ENCODE measurements at regions not wholly inside any gene's neighbourhood (a gene's known extent, or its start where the extent isn't known, plus 50 kb on each side); places are given as distances from the start of the nearest gene placed in this dataset.

DNA sequence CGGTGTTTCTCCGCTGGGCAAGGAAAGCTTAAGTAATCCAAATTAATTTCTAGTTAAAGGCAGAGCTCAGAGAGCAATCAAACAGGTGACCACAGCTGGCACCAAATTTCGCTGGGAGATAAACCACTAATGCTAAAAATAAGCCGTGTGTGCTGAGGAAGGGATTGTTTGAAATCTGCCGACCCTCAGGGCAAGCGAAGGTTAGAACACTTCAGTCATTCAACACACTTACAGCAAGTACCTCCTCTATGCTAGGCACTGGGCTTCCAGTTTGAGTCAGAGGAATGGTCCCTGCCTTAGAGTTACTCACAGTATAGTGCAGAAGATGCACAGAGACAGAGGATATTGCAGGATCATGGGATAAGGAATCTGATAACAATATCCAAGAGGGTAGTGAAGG is 467.9 kb upstream of the PODXL start:
- TF ChIP-seq, protein P1, sequence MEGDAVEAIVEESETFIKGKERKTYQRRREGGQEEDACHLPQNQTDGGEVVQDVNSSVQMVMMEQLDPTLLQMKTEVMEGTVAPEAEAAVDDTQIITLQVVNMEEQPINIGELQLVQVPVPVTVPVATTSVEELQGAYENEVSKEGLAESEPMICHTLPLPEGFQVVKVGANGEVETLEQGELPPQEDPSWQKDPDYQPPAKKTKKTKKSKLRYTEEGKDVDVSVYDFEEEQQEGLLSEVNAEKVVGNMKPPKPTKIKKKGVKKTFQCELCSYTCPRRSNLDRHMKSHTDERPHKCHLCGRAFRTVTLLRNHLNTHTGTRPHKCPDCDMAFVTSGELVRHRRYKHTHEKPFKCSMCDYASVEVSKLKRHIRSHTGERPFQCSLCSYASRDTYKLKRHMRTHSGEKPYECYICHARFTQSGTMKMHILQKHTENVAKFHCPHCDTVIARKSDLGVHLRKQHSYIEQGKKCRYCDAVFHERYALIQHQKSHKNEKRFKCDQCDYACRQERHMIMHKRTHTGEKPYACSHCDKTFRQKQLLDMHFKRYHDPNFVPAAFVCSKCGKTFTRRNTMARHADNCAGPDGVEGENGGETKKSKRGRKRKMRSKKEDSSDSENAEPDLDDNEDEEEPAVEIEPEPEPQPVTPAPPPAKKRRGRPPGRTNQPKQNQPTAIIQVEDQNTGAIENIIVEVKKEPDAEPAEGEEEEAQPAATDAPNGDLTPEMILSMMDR (conservative IDR thresholded peaks at IDR 0.05; ENCODE audit: low read depth, low read length) = no peak
- no peak for TF ChIP-seq MXI1 (IDR thresholded peaks at IDR 0.05; ENCODE audit: borderline replicate concordance, low read depth, low read length)
- no peak for TF ChIP-seq FOS (IDR thresholded peaks at IDR 0.05; ENCODE audit: low read depth, low read length)
- TF ChIP-seq RAD21 (IDR thresholded peaks at IDR 0.05; ENCODE audit: low read length) = no peak
- no peak for TF ChIP-seq MAFK (IDR thresholded peaks at IDR 0.05; ENCODE audit: low read depth, low read length)
- no peak for TF ChIP-seq BHLHE40 (IDR thresholded peaks at IDR 0.05; ENCODE audit: low read depth, low read length)
- TF ChIP-seq POLR2A (IDR thresholded peaks at IDR 0.05; ENCODE audit: low read depth, low read length) = no peak
- TF ChIP-seq RCOR1 (IDR thresholded peaks at IDR 0.05; ENCODE audit: insufficient replicate concordance, low read length) = no peak
- TF ChIP-seq, protein P2, sequence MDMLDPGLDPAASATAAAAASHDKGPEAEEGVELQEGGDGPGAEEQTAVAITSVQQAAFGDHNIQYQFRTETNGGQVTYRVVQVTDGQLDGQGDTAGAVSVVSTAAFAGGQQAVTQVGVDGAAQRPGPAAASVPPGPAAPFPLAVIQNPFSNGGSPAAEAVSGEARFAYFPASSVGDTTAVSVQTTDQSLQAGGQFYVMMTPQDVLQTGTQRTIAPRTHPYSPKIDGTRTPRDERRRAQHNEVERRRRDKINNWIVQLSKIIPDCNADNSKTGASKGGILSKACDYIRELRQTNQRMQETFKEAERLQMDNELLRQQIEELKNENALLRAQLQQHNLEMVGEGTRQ (IDR thresholded peaks at IDR 0.05; ENCODE audit: low read depth, low read length) = no peak
- no peak for TF ChIP-seq CEBPB (IDR thresholded peaks at IDR 0.05; ENCODE audit: low read depth, low read length)
- TF ChIP-seq SMC3 (IDR thresholded peaks at IDR 0.05; ENCODE audit: low read depth, low read length) = no peak

Measured in IMR-90 (cell line).